VCaP (cell line): ENCODE measurements at regions not wholly inside any gene's neighbourhood (a gene's known extent, or its start where the extent isn't known, plus 50 kb on each side); places are given as distances from the start of the nearest gene placed in this dataset.

Source experiments
- H3K27ac ChIP-seq: fragments of 450-650 bp; 2 replicates; pipeline ENCODE4 v1.5.1; 2017
- TF ChIP-seq, protein P1 (sequence below): fragments of 450-650 bp; conservative IDR thresholded peaks from 2 replicates; pipeline ENCODE4 v1.5.1; 2017; ENCODE audit warnings: mild to moderate bottlenecking, moderate library complexity

DNA sequence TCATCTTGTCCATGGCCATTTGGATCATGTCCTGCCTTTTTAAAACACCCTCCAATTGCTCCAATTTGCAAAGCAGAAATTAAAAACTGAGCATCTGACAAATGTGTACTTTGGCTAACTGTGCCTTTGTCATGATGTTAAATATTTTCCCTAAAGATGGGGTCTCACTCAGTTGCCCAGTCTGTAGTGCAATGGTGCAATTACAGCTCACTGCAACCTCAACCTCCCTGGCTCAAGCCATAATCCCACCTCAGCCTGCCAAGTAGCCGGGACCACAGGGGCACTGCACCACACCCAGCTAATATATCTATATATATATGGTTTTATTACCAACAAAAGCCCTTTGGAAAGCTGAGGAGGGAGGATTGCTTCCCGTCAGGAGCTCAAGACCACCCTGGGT, 782.7 kb downstream of the UQCRFS1 start:
- no peak overlapping the region for H3K27ac ChIP-seq
- TF ChIP-seq, protein P1, sequence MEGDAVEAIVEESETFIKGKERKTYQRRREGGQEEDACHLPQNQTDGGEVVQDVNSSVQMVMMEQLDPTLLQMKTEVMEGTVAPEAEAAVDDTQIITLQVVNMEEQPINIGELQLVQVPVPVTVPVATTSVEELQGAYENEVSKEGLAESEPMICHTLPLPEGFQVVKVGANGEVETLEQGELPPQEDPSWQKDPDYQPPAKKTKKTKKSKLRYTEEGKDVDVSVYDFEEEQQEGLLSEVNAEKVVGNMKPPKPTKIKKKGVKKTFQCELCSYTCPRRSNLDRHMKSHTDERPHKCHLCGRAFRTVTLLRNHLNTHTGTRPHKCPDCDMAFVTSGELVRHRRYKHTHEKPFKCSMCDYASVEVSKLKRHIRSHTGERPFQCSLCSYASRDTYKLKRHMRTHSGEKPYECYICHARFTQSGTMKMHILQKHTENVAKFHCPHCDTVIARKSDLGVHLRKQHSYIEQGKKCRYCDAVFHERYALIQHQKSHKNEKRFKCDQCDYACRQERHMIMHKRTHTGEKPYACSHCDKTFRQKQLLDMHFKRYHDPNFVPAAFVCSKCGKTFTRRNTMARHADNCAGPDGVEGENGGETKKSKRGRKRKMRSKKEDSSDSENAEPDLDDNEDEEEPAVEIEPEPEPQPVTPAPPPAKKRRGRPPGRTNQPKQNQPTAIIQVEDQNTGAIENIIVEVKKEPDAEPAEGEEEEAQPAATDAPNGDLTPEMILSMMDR: no peak

DNA sequence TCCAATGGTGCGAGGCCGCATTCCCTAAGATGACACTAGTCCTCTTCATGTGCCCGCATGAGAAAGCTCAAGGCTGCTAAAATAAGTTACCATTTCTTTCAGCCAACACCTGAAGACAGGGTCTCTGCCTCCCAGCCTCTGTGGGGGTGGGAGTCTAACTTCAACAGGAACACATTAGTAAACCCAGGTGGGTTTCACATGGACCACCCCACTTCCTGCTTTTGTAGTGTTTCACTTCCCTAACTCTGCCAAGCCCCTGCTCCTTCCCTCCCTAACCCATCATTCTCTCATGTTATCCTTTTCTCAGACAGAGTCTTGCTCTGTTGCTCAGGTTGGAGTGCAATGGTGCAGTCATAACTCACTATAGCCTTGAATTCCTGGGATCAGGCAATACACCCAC, 783.6 kb downstream of the UQCRFS1 start:
- H3K27ac ChIP-seq: no peak overlapping the region
- TF ChIP-seq, protein P1: no peak

GRCh38 chr19:28428663-28429348, 784.1 kb downstream of the UQCRFS1 start:
- TF ChIP-seq, protein P1: no peak
- H3K27ac ChIP-seq: no peak overlapping the region

GRCh38 chr19:28427376-28428083, 785.4 kb downstream of the UQCRFS1 start:
- TF ChIP-seq, protein P1: no peak
- no peak overlapping the region for H3K27ac ChIP-seq

DNA sequence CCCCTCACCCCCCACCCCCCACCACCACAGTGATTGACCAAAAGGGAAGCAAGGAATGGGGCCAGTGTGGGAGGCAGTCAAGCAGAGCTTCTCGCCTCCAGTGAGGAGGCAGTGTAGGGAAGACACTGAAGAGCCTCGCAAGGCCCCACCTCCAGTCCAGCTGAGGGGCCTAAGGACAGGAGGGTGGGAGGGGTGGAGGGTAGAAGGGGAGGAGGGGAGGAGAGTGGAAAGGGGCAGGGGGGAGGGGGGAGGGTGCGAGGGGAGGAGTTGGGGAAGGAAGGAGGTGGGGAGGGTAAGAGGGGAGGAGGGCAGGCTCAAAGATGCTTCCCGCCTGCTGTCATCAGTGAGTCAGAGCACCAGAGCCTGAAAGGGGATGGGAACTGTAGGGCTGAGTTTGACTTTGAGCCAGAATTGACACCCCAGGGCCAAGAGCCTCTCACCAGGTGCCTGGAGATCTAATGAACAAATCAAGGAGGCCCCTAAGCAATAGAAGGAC, 786.2 kb downstream of the UQCRFS1 start:
- TF ChIP-seq, protein P1: no peak

DNA sequence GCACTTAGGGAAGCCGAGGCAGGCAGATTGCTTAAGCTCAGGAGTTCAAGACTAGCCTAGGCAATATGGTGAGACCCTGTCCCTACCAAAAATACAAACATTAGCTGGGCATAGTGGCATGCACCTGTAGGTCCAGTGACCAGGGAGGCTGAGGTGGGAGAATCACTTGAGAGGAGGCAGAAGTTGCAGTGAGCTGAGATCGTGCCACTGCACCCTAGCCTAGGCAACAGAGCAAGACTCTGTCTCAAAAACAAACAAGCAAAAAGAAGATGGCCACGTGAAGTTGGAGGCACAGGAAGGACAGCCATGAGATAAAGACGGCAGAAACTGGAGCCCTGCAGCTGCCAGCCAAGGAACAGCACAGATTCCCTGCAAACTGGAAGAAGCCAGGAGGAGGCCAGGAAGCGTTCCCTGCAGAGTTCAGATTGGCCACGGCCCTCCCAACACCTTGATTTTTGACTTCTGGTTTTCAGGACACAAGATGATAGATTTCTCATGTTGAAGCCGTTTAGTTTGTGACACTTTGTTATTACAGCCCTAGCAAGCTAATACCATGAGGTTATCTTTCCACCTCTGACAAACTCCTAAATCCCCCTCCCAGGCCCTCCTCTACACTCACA, 786.7 kb downstream of the UQCRFS1 start:
- TF ChIP-seq, protein P1: no peak
- no peak overlapping the region for H3K27ac ChIP-seq

More for the DNA sequence above, 786.2 kb downstream of the UQCRFS1 start:
- no peak overlapping the region for H3K27ac ChIP-seq
